Ovary (tissue), 7 donors: ENCODE measurements at regions not wholly inside any gene's neighbourhood (a gene's known extent, or its start where the extent isn't known, plus 50 kb on each side); places are given as distances from the start of the nearest gene placed in this dataset.

ENCODE experiments used
- DNase-seq, 5 donors: peaks; one replicate each; pipeline ENCODE4 v3.0.0-alpha.2; 2019 to 2020
- H3K27ac ChIP-seq, 2 donors: fragments of 200-600 bp; one replicate each; pipeline versions ENCODE4 v1.5.1 to v1.8.0; 2019 to 2022
- H3K27me3 ChIP-seq: fragments of 200-600 bp; one replicate; pipeline ENCODE4 v1.8.0; 2022
- H3K36me3 ChIP-seq: fragments of 200-600 bp; sonication (generic); one replicate; pipeline ENCODE4 v1.5.1; 2019
- H3K4me1 ChIP-seq: one replicate; pipeline ENCODE4 v1.8.1; 2013; ENCODE audit warnings: mild to moderate bottlenecking, moderate library complexity; ENCODE audit not compliant: insufficient read depth
- H3K4me3 ChIP-seq: fragments of 200-600 bp; sonication (generic); one replicate; pipeline ENCODE4 v1.5.1; 2017
- H3K9me3 ChIP-seq, 2 donors: fragments of 200-600 bp in 1 of 2; sonication (generic) in 1 of 2; one replicate each; pipeline versions ENCODE4 v1.5.1 to v1.8.1; 2013 to 2019; ENCODE audit warnings: mild to moderate bottlenecking in 1 of 2, moderate library complexity in 1 of 2
- CTCF ChIP-seq, 3 donors: fragments of 450-650 bp in 2 of 3; fragments of 200-600 bp in 1 of 3; IDR thresholded peaks; one replicate each; pipeline versions ENCODE4 v1.5.1 to v1.8.0; 2016 to 2022; ENCODE audit warnings: antibody characterized with exemption in 3 of 3, mild to moderate bottlenecking in 1 of 3
- EP300 ChIP-seq: sonication (generic); formaldehyde crosslinking; IDR thresholded peaks from one replicate; pipeline ENCODE4 v1.6.1; 2017; ENCODE audit warnings: antibody characterized with exemption
- POLR2A ChIP-seq: fragments of 450-650 bp; IDR thresholded peaks from one replicate; pipeline ENCODE4 v1.6.1; 2017; ENCODE audit warnings: antibody characterized with exemption, mild to moderate bottlenecking, moderate library complexity
- WGBS, 3 donors: extraction: QIAGEN DNeasy Blood & Tissue Kit in 1 of 3; methylation state at CpG; one replicate each; pipeline versions ENCODE4 v1.1.5 to v1.1.7; 2013 to 2017; 5-methylcytosine and 5-hydroxymethylcytosine counted together
- intact Hi-C, 4 donors: fragments of 100-400 bp; cut with DNase I; formaldehyde crosslinking; loops; one replicate each; pipeline versions ENCODE4 v1.11.0 to v1.15.1; 2022 to 2023
- donor health status: DM: no; HTN: no; CAD: no; lungs with moderate emphysema.
- donor health status: DM: no; HTN: no; CAD: no.
- donor health status: Bipolar disorder and iron deficiency.
- donor health status: DM: no; HTN: no; CAD: no.
- donor health status: DM: yes; HTN: yes; CAD: no.

GRCh38 chr6:165229216-165229615, 80.2 kb downstream of the C6orf118 start:
- H3K4me1 ChIP-seq = no peaks in the 10 kb centered on the region
- intact Hi-C loops = no loop called here
- no peak overlapping the region for H3K27ac ChIP-seq
- no peaks in the 10 kb centered on the region for H3K27me3 ChIP-seq
- no peak for DNase-seq
- no peaks in the 10 kb centered on the region for H3K9me3 ChIP-seq
- TF ChIP-seq POLR2A = no peak
- no peak for TF ChIP-seq CTCF (IDR thresholded peaks at IDR 0.05)
- TF ChIP-seq EP300 = no peak
- WGBS, 3 donors = 81 to 91% (median 85%) methylated on average over 5 of the region's 5 CpGs
- no peaks in the 10 kb centered on the region for H3K36me3 ChIP-seq
- H3K4me3 ChIP-seq = no peak overlapping the region

GRCh38 chr6:165227644-165228329, 81.6 kb downstream of the C6orf118 start:
- H3K27me3 ChIP-seq = no peaks in the 10 kb centered on the region
- intact Hi-C loops = no loop called here
- no peaks in the 10 kb centered on the region for H3K36me3 ChIP-seq
- 84 to 88% (median 85%) methylated on average over 10 of the region's 10 CpGs for WGBS, 3 donors
- H3K27ac ChIP-seq = no peak overlapping the region
- no peak overlapping the region for H3K4me3 ChIP-seq
- TF ChIP-seq EP300 (no peak), CTCF (IDR thresholded peaks at IDR 0.05) (no peak)
- no peaks in the 10 kb centered on the region for H3K9me3 ChIP-seq
- H3K4me1 ChIP-seq = no peaks in the 10 kb centered on the region
- DNase-seq = no peak

- WGBS, 3 donors = 34 to 63% (median 46%) methylated on average over 1 of the region's 1 CpG
- Histone ChIP-seq H3K36me3 (no peaks in the 10 kb centered on the region), H3K27ac (no peak overlapping the region), H3K4me3 (no peak overlapping the region), H3K27me3 (no peaks in the 10 kb centered on the region), H3K4me1 (no peaks in the 10 kb centered on the region), H3K9me3 (no peaks in the 10 kb centered on the region)
- intact Hi-C loops = no loop called here
- DNase-seq = no peak
- no peak for TF ChIP-seq CTCF (IDR thresholded peaks at IDR 0.05)
- no peak for TF ChIP-seq POLR2A
- no peak for TF ChIP-seq EP300
Measured at GRCh38 chr6:165223736-165224135, 85.7 kb downstream of the C6orf118 start.

GRCh38 chr6:165223101-165223500, 86.3 kb downstream of the C6orf118 start:
- TF ChIP-seq CTCF (IDR thresholded peaks at IDR 0.05) (no peak), POLR2A (no peak), EP300 (no peak)
- 63 to 66% (median 64%) methylated on average over 2 of the region's 2 CpGs for WGBS, 3 donors
- H3K36me3 ChIP-seq = no peaks in the 10 kb centered on the region

More at GRCh38 chr6:165223101-165223500, 86.3 kb downstream of the C6orf118 start:
- H3K27ac ChIP-seq = no peak overlapping the region
- no peaks in the 10 kb centered on the region for H3K27me3 ChIP-seq
- H3K4me1 ChIP-seq = no peaks in the 10 kb centered on the region
- no peak for DNase-seq
- H3K9me3 ChIP-seq = no peaks in the 10 kb centered on the region
- intact Hi-C loops = no loop called here
- no peak overlapping the region for H3K4me3 ChIP-seq
